Cerebellar cortex (tissue), 1 donor: ENCODE measurements at regions not wholly inside any gene's neighbourhood (a gene's known extent, or its start where the extent isn't known, plus 50 kb on each side); places are given as distances from the start of the nearest gene placed in this dataset.
"Not testable (repeated sequence)": the region's sequence is repeated elsewhere in the genome, so short reads cannot be mapped to it uniquely, and the experiment has no call there.

Experiments
- DNase-seq: peaks from one replicate; pipeline ENCODE4 v3.0.0-alpha.2; 2015; ENCODE audit warnings: low spot score

DNA sequence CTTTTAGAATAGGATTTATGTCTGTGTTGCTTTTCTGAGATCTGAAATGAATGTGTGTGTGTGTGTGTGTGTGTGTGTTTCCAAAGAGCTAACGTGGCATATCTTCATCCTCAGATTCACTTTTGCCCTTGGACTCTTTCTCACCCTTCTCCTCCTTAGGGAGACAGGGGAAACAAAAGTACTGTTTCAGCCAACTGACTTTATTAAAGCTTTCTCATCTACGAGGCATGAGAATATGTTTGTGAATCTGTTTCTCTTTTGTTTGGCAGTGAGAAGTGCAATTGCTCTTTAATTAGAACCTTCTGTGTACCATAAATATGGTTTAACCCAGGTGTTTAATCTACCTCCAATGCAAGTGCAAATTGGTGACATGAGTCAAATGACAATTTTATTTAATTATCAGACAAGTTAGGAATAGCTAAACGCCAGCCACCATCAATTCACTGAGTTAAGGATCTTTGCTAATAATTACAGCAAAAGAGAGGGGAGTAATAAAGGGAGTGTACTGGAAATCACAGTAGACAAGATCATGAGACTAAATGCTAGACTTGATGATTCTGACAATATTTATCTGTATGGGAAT is 186.4 kb upstream of the COL3A1 start:
- DNase-seq = no peak

DNA sequence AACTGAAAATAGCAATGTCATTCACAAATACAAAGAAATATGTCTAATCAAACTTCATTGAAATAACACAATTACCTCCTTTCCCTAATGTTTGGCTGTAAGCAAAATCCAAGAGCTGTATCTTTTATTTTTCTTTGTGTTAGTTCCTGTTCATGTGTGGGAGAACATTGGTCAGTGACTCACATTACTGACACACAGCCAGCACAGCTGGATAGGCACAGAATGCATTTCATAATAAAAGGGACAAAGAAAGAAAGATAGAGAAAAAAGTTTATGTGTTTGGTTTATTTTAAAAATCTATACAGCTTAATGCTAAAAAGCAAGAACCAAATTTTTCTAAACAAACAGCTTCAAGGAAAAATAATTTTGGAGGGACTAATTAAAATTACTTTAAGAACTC is 185.6 kb upstream of the COL3A1 start:
- no peak for DNase-seq

DNA sequence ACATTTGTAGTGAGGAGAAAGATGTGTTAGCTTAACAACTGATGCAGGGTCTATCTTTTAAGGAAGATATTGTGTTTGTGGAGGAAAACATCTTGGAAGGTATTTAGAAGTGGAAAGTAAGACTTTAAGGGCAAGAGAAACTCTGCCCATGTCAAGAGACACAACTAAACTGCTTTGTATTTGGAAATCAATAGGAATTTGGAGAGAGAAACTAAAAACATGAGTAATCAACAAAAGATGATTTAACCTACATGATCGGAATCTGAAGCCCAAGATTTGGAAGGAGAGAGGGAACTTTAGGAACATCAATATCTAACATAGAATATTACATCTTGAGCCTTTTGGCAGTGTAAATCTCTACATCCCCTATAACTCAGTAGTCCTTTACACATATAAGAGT is 184.2 kb upstream of the COL3A1 start:
- DNase-seq = no peak

DNA sequence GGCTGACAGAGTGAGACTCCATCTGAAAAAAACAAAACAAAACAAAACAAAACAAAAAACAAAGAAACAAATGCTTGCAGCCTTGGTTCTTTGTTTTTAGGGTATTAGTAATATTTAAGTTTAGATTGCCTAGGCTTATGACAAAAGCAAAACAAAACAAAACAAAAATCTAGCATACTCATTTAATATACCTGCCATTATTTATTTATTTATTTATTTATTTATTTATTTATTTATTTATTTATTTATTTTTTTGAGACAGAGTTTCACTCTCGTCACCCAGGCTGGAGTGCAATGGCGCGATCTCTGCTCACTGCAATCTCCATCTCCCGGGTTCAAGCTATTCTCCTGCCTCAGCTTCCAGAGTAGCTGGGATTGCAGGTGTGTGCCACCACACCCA is 179.7 kb upstream of the COL3A1 start:
- DNase-seq = not testable (repeated sequence)

DNA sequence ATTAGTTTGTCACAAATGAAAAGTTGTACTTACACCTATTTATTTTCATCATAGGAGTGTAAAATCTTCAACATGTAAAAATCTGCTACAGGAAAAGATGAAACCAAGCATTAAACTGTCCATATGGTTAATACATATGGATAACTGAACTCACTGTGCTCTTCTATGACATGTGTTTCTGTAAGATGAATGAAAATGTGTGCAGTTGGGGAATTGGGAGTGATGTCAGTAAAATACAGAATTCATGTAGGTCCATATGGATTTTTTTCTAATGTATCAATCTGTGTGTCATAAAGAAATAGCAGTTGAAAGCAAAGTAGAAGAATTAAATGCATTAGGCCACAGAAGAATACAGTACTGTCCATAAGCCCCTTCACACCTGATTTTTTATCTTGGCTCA is 178.4 kb upstream of the COL3A1 start:
- no peak for DNase-seq

DNA sequence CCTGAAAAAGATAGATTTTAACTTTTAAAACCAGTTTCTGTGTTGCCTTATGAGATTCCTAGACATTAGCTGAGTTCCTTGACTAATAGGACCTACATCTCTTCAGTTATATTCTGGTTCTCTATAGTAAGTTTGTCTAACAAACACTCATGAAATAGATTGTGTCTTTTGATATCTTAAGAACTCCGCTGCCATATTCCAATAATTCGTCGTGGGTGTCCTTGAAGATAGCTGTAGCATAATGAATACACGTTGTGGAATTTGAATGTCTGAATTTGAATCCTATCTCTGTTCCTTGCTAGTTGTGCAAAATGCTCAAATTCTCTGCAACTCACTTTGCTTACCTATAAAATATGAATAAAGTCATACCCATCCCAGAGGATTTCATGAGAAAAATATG is 176.8 kb upstream of the COL3A1 start:
- no peak for DNase-seq

DNA sequence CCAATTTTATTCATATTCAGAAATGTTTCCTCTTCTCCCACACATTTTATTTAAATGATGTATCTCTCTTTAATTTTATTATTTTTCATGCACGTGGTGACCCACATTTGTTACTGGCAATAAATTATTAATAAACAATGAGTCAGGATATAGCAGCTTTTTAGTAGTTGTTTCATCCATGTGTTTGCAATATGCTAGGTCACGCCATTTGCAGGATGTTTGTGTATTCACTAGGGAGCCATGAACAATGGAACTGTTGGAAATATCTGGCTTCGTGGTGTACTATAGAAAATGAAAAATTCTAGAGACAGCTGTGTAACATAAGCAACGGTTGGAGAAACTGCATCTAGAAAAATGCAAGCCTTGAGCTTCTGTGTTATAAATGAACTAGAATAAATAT is 176.0 kb upstream of the COL3A1 start:
- DNase-seq = no peak

DNA sequence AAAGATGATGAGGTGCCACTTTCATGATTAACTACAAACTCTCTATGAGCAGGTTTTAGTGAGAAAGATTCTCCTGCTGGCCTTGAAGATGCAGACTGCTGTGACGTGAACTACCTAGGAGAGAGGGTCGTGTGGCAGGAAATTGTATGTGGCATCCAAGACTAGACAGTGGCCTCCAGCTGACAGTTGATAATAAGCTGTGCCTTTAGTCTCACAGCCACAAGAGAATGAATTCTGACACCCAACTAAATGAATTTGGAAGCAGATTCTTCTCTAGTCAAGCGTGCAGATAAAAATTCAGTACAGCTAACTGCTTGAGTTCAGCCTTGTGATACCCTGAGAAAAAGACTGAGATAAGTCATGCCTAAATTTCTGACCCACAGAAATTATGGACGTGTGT is 169.0 kb upstream of the COL3A1 start:
- DNase-seq = no peak

DNA sequence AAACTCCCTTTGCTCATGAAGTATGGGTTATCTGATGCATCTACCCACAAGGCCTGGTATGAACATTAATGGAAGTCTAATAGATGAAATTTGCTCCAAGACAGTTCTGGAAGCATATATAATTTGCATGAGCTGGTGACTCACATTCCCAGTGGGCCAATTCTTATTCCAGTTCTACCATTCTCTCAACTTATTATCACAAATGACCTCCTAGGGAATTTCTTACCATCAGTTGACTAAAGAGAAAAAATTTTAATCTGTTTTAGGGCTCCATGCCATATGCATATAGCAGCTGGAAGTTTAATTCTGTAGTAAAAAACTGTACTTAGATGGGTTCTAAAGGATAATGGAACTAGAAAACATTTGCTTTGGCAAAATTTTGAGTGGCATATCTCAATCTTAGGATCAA is 165.2 kb upstream of the COL3A1 start:
- no peak for DNase-seq

DNA sequence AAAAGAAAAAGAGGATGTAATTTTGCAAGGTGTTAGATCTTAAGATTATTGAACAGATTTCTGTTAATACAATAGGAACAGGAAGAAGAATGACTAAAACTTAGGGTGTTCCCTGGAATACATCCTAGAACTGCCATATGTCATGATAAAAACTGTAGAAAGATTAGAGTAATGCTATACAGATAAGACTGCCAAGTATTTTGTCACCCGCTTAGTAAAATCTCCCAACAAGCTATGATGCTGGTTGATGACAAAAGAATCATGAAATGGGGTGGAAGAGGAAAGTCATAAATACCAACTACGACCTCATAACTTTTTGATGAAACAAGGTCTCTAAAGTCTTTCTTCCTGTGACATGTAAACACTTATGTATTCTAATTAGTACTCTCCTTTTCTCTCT is 163.6 kb upstream of the COL3A1 start:
- no peak for DNase-seq

DNA sequence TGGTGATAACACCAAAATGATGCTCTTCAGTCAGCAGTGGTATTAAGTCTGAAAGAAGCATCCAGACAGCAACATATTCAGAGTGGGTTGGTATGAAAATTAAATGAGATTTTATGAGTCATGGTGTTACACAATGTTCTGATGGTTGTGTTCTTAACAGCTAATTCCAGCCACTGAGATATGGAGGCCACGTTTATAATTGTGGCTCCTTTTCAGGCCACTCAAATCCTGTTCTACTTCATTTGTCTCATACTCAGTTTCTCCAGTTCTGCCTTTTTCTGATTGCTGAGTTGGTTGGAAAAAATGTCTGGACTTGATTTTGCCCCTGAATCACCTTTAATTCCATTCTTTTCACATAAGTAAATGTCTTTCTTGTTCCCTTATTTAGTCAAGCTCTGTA is 162.7 kb upstream of the COL3A1 start:
- DNase-seq = no peak

DNA sequence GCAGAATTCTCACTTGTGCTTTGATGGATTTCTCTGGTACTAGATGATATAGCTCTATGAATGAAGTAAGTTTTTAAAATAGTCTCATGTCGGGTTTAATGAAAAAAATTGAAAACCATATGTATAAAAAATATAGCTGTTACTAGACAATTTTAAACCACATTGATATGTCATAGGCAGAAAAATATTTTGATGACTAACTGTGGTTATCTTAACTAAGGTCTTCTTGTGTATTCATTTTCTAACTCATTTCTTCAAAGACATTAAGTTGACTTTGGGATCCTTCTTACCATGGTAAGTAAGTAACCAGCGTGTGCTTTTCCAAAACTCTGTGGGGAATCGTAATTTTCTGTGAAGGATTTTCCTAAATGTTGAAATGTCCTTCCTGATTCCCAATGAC is 160.9 kb upstream of the COL3A1 start:
- no peak for DNase-seq

DNA sequence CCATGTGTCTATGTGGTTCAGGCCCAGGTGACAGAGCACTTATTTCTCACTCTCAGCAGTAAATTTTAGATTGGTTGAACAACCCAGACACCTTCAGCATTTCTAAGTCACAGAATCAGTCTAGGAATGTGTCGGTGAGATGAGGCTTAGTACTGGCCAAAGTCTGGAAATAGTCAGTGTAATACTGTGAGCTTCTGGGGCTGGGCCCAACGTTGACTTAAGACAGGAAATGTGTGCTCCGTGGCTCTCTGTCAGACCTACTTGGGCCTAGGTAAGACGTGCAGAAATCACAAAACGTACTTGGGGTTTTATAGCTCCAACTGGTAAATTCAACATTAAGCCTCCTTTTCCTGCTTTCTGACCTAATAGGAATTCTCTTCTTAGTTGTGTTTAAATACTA is 160.3 kb upstream of the COL3A1 start:
- DNase-seq = no peak

DNA sequence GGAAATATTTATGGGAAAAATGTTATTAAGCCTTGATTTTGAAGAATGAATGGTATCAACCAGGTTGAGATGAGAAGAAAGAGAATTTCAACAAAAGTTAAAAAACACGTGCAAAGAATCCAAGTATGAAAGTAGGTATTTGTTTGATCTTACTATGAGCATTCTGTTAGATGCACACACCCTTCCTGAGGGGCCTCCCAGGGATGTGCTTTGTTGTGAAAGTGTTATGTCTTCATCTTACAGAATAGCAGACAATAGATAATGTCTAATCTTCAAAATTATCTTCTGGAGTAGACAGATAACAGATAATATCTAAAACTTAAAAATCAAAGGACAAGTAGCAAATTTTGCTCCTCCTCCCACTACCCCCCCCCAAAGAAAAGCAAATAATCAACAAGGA is 155.2 kb upstream of the COL3A1 start:
- DNase-seq = no peak

DNA sequence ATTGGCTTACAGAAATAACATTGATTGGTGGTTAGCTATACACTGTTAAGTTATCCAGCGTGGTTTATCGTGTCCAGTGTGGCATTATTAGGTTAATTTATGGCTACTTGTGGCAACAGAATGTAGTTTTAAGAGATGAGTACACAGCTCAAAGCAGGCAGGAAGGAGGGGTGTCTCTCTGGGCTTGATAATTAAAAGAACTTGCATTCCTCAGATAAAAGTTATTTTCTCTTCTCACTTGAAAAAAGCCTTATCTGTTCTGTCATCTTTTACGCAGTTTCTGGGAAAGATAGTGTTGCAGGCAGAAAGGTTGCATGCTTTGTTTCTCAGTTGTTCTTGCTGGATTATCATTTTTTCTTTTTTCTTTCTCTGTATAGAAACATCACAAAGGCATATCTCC is 154.4 kb upstream of the COL3A1 start:
- no peak for DNase-seq

DNA sequence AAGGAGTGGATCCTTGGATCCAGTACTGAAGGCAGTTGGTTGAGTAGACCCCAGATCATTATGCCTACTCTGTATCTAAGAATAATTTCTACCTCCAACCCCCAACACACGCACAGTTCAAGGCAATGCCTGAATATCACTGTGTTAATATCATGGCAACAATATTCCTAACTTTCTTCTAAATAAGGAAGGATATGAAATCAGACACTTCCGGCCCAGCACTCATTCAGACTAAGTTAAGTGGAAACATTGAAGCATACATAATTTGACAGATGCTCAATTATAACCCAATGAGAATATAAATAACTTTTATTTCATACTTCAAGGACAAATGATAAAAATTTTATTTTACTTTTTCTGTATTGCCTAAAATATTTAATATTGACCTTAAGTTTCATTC is 153.6 kb upstream of the COL3A1 start:
- DNase-seq = no peak

DNA sequence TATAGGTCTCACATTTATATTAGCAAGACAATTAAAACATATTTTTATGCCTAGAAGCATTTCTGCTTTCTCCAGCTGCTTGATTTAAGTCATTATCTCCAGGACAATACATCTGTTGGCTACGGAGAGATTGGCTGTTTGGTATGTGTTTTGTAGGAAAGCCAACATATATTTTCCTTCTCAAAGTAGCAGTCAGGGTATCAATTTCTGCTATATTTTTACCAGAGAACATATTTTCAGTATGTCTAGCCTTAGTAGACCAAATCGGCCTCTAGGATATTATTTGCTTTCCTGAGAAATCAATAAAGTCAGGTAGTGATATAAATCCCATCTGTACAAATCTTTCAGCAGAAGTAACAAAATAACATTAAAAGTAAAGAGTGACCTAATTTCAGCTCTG is 150.0 kb upstream of the COL3A1 start:
- no peak for DNase-seq

DNA sequence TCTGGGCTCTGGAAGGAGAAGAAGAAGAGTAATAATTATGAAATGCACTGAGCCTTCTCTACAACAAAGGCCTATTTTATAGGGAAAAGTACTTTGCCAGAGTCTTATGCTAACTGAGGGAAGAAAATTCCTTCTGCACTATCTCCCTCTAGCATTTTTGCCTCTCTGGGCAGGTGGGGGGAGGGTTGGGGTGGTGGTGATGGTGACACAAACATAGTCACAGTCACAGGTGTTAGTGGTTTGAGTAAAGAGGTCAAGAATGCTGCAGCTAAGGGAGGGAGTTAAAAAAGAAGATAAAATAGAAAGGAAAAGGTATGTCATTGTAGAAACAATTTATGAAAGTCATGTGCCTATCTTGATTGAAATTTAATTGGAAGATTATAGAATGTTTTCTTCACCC is 140.8 kb upstream of the COL3A1 start:
- DNase-seq = no peak

DNA sequence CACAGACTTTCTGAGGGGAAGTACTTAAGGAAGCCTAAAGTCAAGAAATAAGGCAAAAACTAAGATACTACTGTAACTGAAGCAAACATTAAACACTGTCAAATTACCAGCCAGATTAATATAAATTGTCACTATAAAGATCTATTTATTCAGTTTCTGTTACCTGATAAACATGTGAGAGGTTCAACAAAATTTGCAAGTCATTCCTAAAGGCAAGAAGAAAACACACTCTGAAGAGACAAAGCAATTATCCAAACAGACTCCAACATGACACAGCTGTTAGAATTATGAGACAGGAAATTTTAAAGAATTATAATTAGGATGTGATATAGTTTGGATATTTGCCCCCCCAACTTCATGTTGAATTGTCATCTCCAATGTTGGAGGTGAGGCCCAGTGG is 140.4 kb upstream of the COL3A1 start:
- no peak for DNase-seq

DNA sequence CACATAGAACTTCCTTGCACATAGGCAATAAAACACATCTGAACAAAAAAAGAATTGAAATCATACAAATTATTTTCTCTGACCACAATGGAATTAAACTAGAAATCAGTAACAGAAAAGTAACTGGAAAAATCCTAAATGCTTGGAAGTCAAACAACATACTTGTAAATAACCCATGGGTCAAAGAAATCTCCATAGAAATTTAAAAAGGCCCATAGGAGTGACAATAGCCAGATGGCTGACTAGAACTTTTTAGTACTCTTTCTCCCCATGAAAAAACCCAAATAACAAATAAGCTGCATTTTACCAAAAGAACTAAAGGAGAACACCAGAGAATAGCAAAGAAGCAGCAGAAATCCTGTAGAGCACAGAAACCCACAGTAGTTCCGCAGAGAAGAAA is 139.2 kb upstream of the COL3A1 start:
- DNase-seq = no peak

DNA sequence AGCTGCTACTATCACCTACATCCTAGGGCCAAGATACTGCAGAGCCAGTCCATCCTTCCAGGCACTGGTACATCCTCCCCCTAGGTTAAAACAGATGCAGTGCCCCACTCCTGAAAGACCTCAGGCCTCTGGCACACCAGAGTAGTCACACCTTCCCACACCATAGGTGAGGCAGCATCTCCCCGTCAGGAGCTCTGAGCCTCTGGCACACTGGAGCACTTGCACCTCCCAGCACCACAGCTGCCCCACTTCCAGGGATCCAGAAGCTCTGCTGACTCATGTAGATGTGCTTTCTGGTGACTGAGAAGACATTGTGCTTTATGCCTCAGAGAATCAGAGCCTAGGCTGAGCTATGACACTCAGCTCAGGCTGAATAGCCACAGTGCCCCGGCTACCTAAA is 138.4 kb upstream of the COL3A1 start:
- DNase-seq = no peak

DNA sequence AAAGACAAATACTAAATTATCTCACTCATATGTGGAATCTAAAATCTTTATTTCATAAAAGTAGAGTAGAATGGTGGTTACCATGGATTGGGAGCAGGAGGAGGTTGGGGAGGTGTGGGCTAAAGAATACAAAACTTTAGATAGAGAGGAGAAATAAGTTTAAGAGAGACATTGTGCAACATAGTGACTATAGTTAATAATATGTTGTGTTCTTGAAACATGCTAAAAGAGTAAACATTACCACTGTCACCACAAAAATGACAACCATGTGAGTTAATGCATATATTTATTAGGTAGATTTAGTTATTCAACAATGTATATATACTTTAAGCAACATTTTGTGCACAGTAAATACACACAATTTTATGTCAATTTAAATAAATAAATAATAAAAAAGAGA is 128.5 kb upstream of the COL3A1 start:
- DNase-seq = no peak

DNA sequence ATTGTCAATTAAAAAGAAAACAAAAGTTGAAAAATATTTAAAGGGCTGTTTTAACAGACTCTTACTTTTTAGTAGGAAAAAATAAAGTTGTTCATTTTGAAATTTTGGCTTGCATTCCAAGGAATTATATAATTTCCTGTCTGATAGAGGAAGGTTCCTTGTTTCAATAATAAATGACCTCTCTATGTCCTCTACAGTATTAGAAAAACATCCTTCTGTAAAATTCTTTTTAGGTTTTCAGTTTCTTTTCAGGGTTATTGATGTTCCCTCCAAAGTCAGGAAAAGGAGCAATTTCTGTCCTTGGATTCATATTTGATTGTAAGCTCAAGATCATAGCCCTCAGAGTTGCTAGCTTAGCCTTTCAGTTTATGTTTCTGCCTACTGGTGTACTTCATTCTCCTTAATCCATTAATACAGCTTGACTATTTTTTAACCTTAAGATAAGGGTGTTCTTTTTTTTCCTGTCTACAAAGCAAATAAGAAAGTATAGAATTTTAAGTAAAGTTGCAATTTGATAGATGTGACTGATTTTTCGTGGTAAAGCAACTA is 125.2 kb upstream of the COL3A1 start:
- DNase-seq = no peak

DNA sequence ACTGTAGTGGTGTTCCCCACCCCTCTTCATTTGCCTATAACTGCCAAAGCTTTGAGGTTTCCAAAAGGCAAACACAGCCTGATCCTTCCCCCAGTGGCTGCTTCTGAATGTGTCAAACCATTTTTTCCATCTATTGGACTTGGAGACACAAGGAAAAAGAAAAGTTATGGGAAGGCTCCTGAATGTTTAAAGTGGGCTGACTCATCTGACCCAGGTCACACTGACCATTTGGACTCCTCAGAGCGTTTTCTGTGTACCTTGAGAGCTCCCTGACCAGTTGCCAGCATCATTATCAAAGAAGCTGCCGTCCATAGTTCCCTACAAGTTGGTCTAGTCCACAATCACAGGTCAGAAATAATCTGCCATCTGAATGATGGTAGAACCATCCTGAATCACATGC is 123.4 kb upstream of the COL3A1 start:
- DNase-seq = no peak

DNA sequence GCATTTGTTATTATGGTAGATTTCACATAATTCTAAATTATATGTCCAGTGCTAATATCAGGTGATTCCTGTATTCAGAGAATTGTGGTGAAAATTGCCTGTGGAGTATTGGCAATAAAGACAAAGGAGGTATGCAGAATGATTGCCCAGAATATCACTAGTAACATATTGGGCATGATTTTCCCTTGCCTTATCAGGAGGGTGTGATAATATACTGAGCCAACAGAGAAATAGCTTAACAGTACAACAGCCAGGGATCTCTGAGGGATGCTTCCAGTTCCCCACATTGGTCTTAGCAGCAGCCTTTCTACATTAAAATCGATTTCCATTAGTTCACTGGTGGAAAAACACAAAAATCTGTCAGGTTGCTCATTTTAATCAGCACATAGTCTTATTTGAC is 122.9 kb upstream of the COL3A1 start:
- no peak for DNase-seq
